ENCODE measurements at regions not wholly inside any gene's neighbourhood (a gene's known extent, or its start where the extent isn't known, plus 50 kb on each side); places are given as distances from the start of the nearest gene placed in this dataset.
A peak's percentile ranks its signal among the peaks of the same experiment; 100 is the strongest.

GRCh38 chr10:89829262-89829886 lies 128.0 kb downstream of the KIF20B start:
- Mint-ChIP-seq H3K27ac (no peak overlapping the region), H3K4me1 (no peaks in the 10 kb centered on the region), H3K27me3 (peaks cover 16% of the 10 kb centered on the region), H3K36me3 (ENCODE audit: low read depth) (no peaks in the 10 kb centered on the region), H3K4me3 (no peak overlapping the region), H3K9me3 (no peaks in the 10 kb centered on the region)
- intact Hi-C loops (cut with micrococcal nuclease), result no loop called here
- DNase-seq, result no peak

- no peak overlapping the region for H3K4me3 Mint-ChIP-seq
- intact Hi-C loops (cut with micrococcal nuclease), result no loop called here
- no peaks in the 10 kb centered on the region for H3K9me3 Mint-ChIP-seq
- no peak for DNase-seq
- no peaks in the 10 kb centered on the region for H3K36me3 Mint-ChIP-seq (ENCODE audit: low read depth)
- peaks cover 17% of the 10 kb centered on the region for H3K27me3 Mint-ChIP-seq
- H3K4me1 Mint-ChIP-seq, result no peaks in the 10 kb centered on the region
- no peak overlapping the region for H3K27ac Mint-ChIP-seq
Measured at GRCh38 chr10:89829887-89830269, 128.5 kb downstream of the KIF20B start.

GRCh38 chr10:89830624-89831023 lies 129.2 kb downstream of the KIF20B start:
- Mint-ChIP-seq H3K9me3 (no peaks in the 10 kb centered on the region), H3K36me3 (ENCODE audit: low read depth) (no peaks in the 10 kb centered on the region), H3K27me3 (peaks cover 17% of the 10 kb centered on the region), H3K4me3 (no peak overlapping the region), H3K27ac (no peak overlapping the region), H3K4me1 (no peaks in the 10 kb centered on the region)
- intact Hi-C loops (cut with micrococcal nuclease), result no loop called here
- DNase-seq, result peak; percentile 15

- Mint-ChIP-seq H3K36me3 (ENCODE audit: low read depth) (no peaks in the 10 kb centered on the region), H3K4me1 (peaks cover 7% of the 10 kb centered on the region), H3K27ac (peak overlapping the region; percentile 55), H3K4me3 (peak overlapping the region; percentile 83), H3K27me3 (peaks cover 18% of the 10 kb centered on the region), H3K9me3 (no peaks in the 10 kb centered on the region)
- DNase-seq, result no peak
- intact Hi-C loops (cut with micrococcal nuclease), result no loop called here
Measured at GRCh38 chr10:89836840-89837164, 135.4 kb downstream of the KIF20B start.

GRCh38 chr10:89837165-89838043 lies 136.0 kb downstream of the KIF20B start:
- Mint-ChIP-seq H3K4me3 (peak overlapping the region; percentile 83), H3K36me3 (ENCODE audit: low read depth) (no peaks in the 10 kb centered on the region), H3K27me3 (peaks cover 16% of the 10 kb centered on the region), H3K9me3 (no peaks in the 10 kb centered on the region), H3K4me1 (peaks cover 7% of the 10 kb centered on the region), H3K27ac (peak overlapping the region; percentile 57)
- DNase-seq, result peak; percentile 76
- intact Hi-C loops (cut with micrococcal nuclease), result no loop called here

GRCh38 chr10:89838044-89838615 lies 136.7 kb downstream of the KIF20B start:
- intact Hi-C loops (cut with micrococcal nuclease), result no loop called here

GRCh38 chr10:89845541-89846280 lies 144.3 kb downstream of the KIF20B start:
- H3K36me3 Mint-ChIP-seq (ENCODE audit: low read depth), result no peaks in the 10 kb centered on the region
- no peak for DNase-seq
- H3K27me3 Mint-ChIP-seq, result peaks cover 14% of the 10 kb centered on the region
- H3K4me3 Mint-ChIP-seq, result no peak overlapping the region
- H3K4me1 Mint-ChIP-seq, result no peaks in the 10 kb centered on the region
- H3K27ac Mint-ChIP-seq, result no peak overlapping the region
- H3K9me3 Mint-ChIP-seq, result no peaks in the 10 kb centered on the region
- intact Hi-C loops (cut with micrococcal nuclease), result no loop called here

More at GRCh38 chr10:89838044-89838615, 136.7 kb downstream of the KIF20B start:
- DNase-seq, result no peak
- H3K36me3 Mint-ChIP-seq (ENCODE audit: low read depth), result no peaks in the 10 kb centered on the region
- H3K4me3 Mint-ChIP-seq, result peak overlapping the region; percentile 83
- H3K4me1 Mint-ChIP-seq, result peaks cover 7% of the 10 kb centered on the region
- H3K27me3 Mint-ChIP-seq, result peaks cover 16% of the 10 kb centered on the region
- H3K9me3 Mint-ChIP-seq, result no peaks in the 10 kb centered on the region
- H3K27ac Mint-ChIP-seq, result no peak overlapping the region

- no peak for DNase-seq
Measured at GRCh38 chr10:89846281-89846630, 144.9 kb downstream of the KIF20B start.

GRCh38 chr10:89846786-89847185 lies 145.4 kb downstream of the KIF20B start:
- no peaks in the 10 kb centered on the region for H3K4me1 Mint-ChIP-seq
- no peak overlapping the region for H3K4me3 Mint-ChIP-seq
- intact Hi-C loops (cut with micrococcal nuclease), result no loop called here
- no peaks in the 10 kb centered on the region for H3K9me3 Mint-ChIP-seq
- H3K27me3 Mint-ChIP-seq, result peaks cover 14% of the 10 kb centered on the region
- H3K36me3 Mint-ChIP-seq (ENCODE audit: low read depth), result no peaks in the 10 kb centered on the region
- no peak for DNase-seq
- H3K27ac Mint-ChIP-seq, result no peak overlapping the region

More at GRCh38 chr10:89846281-89846630, 144.9 kb downstream of the KIF20B start:
- Mint-ChIP-seq H3K9me3 (no peaks in the 10 kb centered on the region), H3K27me3 (peaks cover 14% of the 10 kb centered on the region), H3K4me3 (no peak overlapping the region), H3K27ac (no peak overlapping the region), H3K36me3 (ENCODE audit: low read depth) (no peaks in the 10 kb centered on the region), H3K4me1 (no peaks in the 10 kb centered on the region)
- intact Hi-C loops (cut with micrococcal nuclease), result no loop called here

GRCh38 chr10:89852872-89853271 lies 151.5 kb downstream of the KIF20B start:
- H3K4me1 Mint-ChIP-seq, result no peaks in the 10 kb centered on the region
- H3K27me3 Mint-ChIP-seq, result peaks cover 8% of the 10 kb centered on the region
- H3K9me3 Mint-ChIP-seq, result no peaks in the 10 kb centered on the region
- H3K4me3 Mint-ChIP-seq, result no peak overlapping the region
- intact Hi-C loops (cut with micrococcal nuclease), result no loop called here
- H3K36me3 Mint-ChIP-seq (ENCODE audit: low read depth), result no peaks in the 10 kb centered on the region
- no peak for DNase-seq
- no peak overlapping the region for H3K27ac Mint-ChIP-seq

- Mint-ChIP-seq H3K4me3 (no peak overlapping the region), H3K27ac (no peak overlapping the region), H3K9me3 (no peaks in the 10 kb centered on the region), H3K36me3 (ENCODE audit: low read depth) (no peaks in the 10 kb centered on the region), H3K4me1 (no peaks in the 10 kb centered on the region), H3K27me3 (peaks cover 6% of the 10 kb centered on the region)
- intact Hi-C loops (cut with micrococcal nuclease), result no loop called here
- no peak for DNase-seq
Measured at GRCh38 chr10:89853781-89854191, 152.4 kb downstream of the KIF20B start.

- H3K36me3 Mint-ChIP-seq (ENCODE audit: low read depth), result no peaks in the 10 kb centered on the region
- H3K4me3 Mint-ChIP-seq, result no peak overlapping the region
- intact Hi-C loops (cut with micrococcal nuclease), result no loop called here
- no peak for DNase-seq
- no peak overlapping the region for H3K27ac Mint-ChIP-seq
- H3K9me3 Mint-ChIP-seq, result no peaks in the 10 kb centered on the region
- H3K4me1 Mint-ChIP-seq, result peaks cover 17% of the 10 kb centered on the region
- H3K27me3 Mint-ChIP-seq, result no peaks in the 10 kb centered on the region
Measured at GRCh38 chr10:89857431-89858042, 156.1 kb downstream of the KIF20B start.

- no peaks in the 10 kb centered on the region for H3K9me3 Mint-ChIP-seq
- peaks cover 17% of the 10 kb centered on the region for H3K4me1 Mint-ChIP-seq
- peaks cover 4% of the 10 kb centered on the region for H3K27me3 Mint-ChIP-seq
- DNase-seq, result no peak
- H3K4me3 Mint-ChIP-seq, result peak overlapping the region; percentile 74
- H3K36me3 Mint-ChIP-seq (ENCODE audit: low read depth), result no peaks in the 10 kb centered on the region
- intact Hi-C loops (cut with micrococcal nuclease), result loop anchor here (5.0 to 10.0 kb wide), 3 partner anchors 159 to 979 kb away; partner anchors contain the start of genes KIF20B and STAMBPL1
- H3K27ac Mint-ChIP-seq, result peak overlapping the region; percentile 72
Measured at GRCh38 chr10:89861199-89861573, 159.8 kb downstream of the KIF20B start.
